Mucosa of stomach (tissue), 1 donor: ENCODE measurements at regions not wholly inside any gene's neighbourhood (a gene's known extent, or its start where the extent isn't known, plus 50 kb on each side); places are given as distances from the start of the nearest gene placed in this dataset.

ENCODE experiments used
- H3K27me3 ChIP-seq: one replicate; pipeline ENCODE4 v1.7.0; 2013; ENCODE audit warnings: mild to moderate bottlenecking, low read length; ENCODE audit not compliant: control insufficient read depth, insufficient read depth
- H3K36me3 ChIP-seq: one replicate; pipeline ENCODE4 v1.7.0; 2013; ENCODE audit warnings: low read length; ENCODE audit not compliant: control insufficient read depth, insufficient read depth
- H3K4me1 ChIP-seq: one replicate; pipeline ENCODE4 v1.7.0; 2013; ENCODE audit warnings: mild to moderate bottlenecking, low read length; ENCODE audit not compliant: control insufficient read depth, insufficient read depth
- H3K4me3 ChIP-seq: one replicate; pipeline ENCODE4 v1.7.0; 2013; ENCODE audit warnings: low read length
- H3K9ac ChIP-seq: one replicate; pipeline ENCODE4 v1.7.0; 2013; ENCODE audit warnings: mild to moderate bottlenecking, low read length, moderate library complexity
- H3K9me3 ChIP-seq: one replicate; pipeline ENCODE4 v1.7.0; 2013; ENCODE audit warnings: mild to moderate bottlenecking, low read length, moderate library complexity; ENCODE audit not compliant: control insufficient read depth
- donor health status: Pancreatic carcinoma.

- Histone ChIP-seq H3K4me1 (no peaks in the 10 kb centered on the region), H3K9me3 (no peaks in the 10 kb centered on the region), H3K4me3 (no peak overlapping the region), H3K36me3 (no peaks in the 10 kb centered on the region), H3K27me3 (no peaks in the 10 kb centered on the region), H3K9ac (no peak overlapping the region)
Measured at GRCh38 chr3:115498421-115498820, 124.9 kb upstream of the GAP43 start.

DNA sequence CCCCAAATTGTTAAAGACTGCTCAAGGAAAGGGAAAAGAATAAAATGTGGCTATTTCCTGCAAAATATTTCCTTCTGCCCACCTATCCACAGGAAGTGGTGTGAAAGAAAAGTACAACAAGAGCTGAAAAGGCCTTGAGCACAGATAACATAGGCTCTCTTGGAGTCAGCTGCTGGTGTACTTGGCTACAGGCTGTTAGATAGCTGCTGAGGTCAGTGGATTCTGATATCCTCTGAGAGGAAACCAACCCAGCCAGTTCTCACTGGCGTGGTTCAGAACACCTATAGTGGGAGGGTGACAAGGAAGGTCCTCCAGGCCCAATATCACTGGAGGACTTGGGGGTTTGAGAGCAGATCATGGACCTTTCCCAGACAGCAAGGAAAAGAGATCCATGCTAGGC lies 124.4 kb upstream of the GAP43 start:
- Histone ChIP-seq H3K9ac (no peak overlapping the region), H3K9me3 (no peaks in the 10 kb centered on the region), H3K4me1 (no peaks in the 10 kb centered on the region), H3K36me3 (no peaks in the 10 kb centered on the region), H3K4me3 (no peak overlapping the region), H3K27me3 (no peaks in the 10 kb centered on the region)

DNA sequence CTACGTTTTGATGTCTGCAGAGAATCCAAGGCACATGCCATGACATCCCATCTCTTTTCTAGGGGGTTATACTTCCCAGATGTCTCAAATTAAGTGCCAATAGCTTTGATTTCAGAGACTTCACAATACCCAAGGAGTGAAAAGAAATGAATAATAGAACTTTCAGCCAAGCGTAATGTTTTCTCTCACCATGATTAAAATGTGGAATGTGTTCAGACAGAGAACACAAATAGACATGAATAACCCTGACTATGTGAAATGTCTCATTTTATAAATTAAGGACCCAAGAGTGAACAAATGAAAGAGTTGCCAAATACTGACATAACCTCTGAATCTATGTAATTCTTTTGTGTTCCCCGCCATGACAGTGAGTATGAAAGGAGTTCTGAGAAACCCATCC lies 123.6 kb upstream of the GAP43 start:
- Histone ChIP-seq H3K4me1 (no peaks in the 10 kb centered on the region), H3K36me3 (no peaks in the 10 kb centered on the region), H3K27me3 (no peaks in the 10 kb centered on the region), H3K4me3 (no peak overlapping the region), H3K9me3 (no peaks in the 10 kb centered on the region), H3K9ac (no peak overlapping the region)

DNA sequence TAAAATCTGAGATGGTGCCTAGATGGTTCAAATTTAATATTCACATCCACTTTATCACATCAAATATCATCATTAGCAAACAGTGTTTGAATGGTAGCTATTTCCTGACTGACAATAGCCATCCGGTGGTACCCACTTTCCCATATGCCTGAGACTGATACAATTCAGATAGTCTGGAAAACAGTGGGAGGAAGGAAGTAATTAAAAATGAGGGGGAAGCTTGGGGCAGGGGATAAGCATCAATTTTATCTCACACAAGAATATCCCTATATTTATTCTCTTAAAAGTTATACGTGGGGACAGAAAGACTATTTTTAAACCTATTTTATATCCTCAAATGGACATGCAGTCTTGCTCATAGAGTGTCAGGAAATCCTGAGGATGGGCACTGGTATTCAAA lies 122.5 kb upstream of the GAP43 start:
- Histone ChIP-seq H3K4me3 (no peak overlapping the region), H3K27me3 (no peaks in the 10 kb centered on the region), H3K36me3 (no peaks in the 10 kb centered on the region), H3K4me1 (no peaks in the 10 kb centered on the region), H3K9me3 (no peaks in the 10 kb centered on the region), H3K9ac (no peak overlapping the region)

DNA sequence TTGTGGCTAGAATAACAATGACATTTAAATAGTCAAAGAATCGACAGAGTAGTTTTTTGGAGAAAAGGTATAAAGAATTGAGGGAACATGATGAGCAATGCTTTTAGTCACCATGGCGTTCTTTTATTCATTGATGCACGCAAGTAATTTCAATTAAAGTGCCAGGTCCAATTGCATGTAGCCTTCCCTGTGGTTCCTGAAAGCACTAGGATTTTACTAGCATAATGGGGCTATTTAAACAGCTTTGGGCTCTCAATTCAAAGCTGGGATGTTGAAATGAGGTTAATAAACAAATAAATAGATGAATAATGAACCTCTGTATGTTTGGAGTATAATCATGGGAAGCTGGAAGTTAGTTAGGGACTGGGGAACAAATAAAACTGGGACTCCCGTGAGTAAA lies 121.2 kb upstream of the GAP43 start:
- Histone ChIP-seq H3K9me3 (no peaks in the 10 kb centered on the region), H3K36me3 (no peaks in the 10 kb centered on the region), H3K4me3 (no peak overlapping the region), H3K9ac (no peak overlapping the region), H3K27me3 (no peaks in the 10 kb centered on the region), H3K4me1 (no peaks in the 10 kb centered on the region)

DNA sequence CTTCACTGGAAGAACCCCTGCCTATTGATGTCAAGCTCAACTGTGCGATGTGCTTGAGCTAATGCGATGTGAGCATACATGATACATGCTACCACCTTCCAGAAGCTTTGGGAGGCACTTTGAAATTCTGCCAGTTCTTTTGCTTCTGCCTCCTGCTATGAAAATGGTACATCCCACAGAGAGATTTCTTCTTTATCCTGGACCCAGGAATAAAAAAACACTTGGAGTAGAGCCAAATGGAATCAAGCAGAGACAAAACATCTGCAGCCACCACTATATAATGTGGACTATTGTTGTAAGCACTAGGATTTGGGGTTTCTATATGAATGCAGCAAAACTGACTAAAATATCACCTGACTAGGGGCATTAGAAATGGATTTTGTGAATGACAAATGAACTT lies 119.9 kb upstream of the GAP43 start:
- Histone ChIP-seq H3K27me3 (no peaks in the 10 kb centered on the region), H3K4me1 (no peaks in the 10 kb centered on the region), H3K9ac (no peak overlapping the region), H3K4me3 (no peak overlapping the region), H3K36me3 (no peaks in the 10 kb centered on the region), H3K9me3 (no peaks in the 10 kb centered on the region)

- H3K9me3 ChIP-seq, result no peaks in the 10 kb centered on the region
- peaks cover 5% of the 10 kb centered on the region for H3K4me1 ChIP-seq
- H3K4me3 ChIP-seq, result no peak overlapping the region
- H3K9ac ChIP-seq, result no peak overlapping the region
- no peaks in the 10 kb centered on the region for H3K36me3 ChIP-seq
- H3K27me3 ChIP-seq, result no peaks in the 10 kb centered on the region
Measured at GRCh38 chr3:115508562-115508961, 114.7 kb upstream of the GAP43 start.

- Histone ChIP-seq H3K4me1 (peaks cover 5% of the 10 kb centered on the region), H3K4me3 (peak overlapping the region; percentile 20), H3K9me3 (no peaks in the 10 kb centered on the region), H3K9ac (no peak overlapping the region), H3K27me3 (no peaks in the 10 kb centered on the region), H3K36me3 (no peaks in the 10 kb centered on the region)
Measured at GRCh38 chr3:115512565-115513415, 110.5 kb upstream of the GAP43 start.

GRCh38 chr3:115513416-115513800 lies 109.9 kb upstream of the GAP43 start:
- H3K9ac ChIP-seq, result no peak overlapping the region
- H3K9me3 ChIP-seq, result no peaks in the 10 kb centered on the region
- H3K4me3 ChIP-seq, result peak overlapping the region; percentile 20
- no peaks in the 10 kb centered on the region for H3K27me3 ChIP-seq
- H3K4me1 ChIP-seq, result peaks cover 5% of the 10 kb centered on the region
- no peaks in the 10 kb centered on the region for H3K36me3 ChIP-seq

- Histone ChIP-seq H3K4me3 (no peak overlapping the region), H3K4me1 (peaks cover 5% of the 10 kb centered on the region), H3K36me3 (no peaks in the 10 kb centered on the region), H3K9ac (no peak overlapping the region), H3K9me3 (no peaks in the 10 kb centered on the region), H3K27me3 (no peaks in the 10 kb centered on the region)
Measured at GRCh38 chr3:115517457-115518050, 105.8 kb upstream of the GAP43 start.

DNA sequence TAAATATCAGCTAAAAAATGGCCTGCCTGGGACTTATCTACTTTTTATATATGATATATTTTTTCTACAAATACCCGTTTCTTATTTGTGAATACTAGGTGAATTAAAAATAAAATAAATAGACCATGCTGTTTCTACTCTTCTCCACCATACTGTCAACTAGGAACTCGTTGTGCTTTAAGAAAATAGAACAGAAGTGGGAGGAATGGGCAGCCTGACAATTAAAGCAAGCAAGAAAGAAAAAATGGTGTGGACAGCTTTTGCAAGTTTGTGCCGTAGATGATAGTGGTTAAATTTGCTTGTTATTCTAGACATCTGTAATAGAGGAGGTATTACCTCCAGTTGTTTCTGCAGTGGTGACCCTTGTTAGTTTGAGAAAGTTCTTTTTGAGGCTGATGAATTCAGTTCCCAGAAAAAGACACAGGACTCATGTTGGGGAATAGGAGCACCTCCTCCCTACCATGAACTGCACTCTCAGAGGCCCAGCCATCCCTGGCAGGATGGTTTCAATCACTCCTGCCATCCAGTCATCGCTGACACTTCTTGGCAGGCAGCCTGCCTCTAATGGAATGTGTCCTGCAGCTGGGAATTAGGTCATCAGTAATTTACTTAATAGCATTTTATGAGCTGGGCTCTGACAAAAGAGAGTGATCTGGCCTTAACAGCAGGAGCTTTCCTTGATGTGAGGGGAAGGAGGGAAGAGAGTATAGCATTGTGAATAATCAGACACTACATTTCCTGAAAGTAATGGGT lies 105.0 kb upstream of the GAP43 start:
- Histone ChIP-seq H3K27me3 (no peaks in the 10 kb centered on the region), H3K9ac (no peak overlapping the region), H3K9me3 (no peaks in the 10 kb centered on the region), H3K36me3 (no peaks in the 10 kb centered on the region), H3K4me3 (no peak overlapping the region), H3K4me1 (no peaks in the 10 kb centered on the region)

DNA sequence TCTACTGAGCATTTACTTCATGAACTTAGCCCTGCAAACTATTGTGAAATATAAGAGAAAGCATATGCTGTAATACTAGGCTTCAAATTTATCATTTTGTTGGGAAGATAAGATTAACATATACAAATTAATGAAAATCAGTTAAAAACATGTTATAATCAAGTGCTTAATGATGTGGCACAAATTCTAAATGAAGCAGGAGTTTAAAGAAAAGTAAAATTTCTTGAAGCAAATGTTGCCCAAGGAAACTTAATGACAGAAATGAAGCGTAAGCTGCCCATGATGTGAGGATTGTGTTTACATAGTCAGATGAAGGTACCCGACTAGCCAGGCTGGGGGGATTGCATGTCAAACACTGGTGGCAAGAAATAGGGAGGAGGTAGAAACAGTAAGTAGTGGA lies 103.1 kb upstream of the GAP43 start:
- H3K4me1 ChIP-seq, result no peaks in the 10 kb centered on the region

More for the DNA sequence above, 103.1 kb upstream of the GAP43 start:
- Histone ChIP-seq H3K9me3 (no peaks in the 10 kb centered on the region), H3K9ac (no peak overlapping the region), H3K27me3 (no peaks in the 10 kb centered on the region), H3K36me3 (no peaks in the 10 kb centered on the region), H3K4me3 (no peak overlapping the region)
